ENCODE measurements at regions not wholly inside any gene's neighbourhood (a gene's known extent, or its start where the extent isn't known, plus 50 kb on each side); places are given as distances from the start of the nearest gene placed in this dataset.
"Not testable (repeated sequence)": the region's sequence is repeated elsewhere in the genome, so short reads cannot be mapped to it uniquely, and the experiment has no call there.

- no peaks in the 10 kb centered on the region for H3K4me1 Mint-ChIP-seq (ENCODE audit: low read depth, unreplicated experiment)
Observed at GRCh38 chr5:174918655-174919054, 194.3 kb downstream of the MSX2 start.

GRCh38 chr5:174917976-174918554, 193.7 kb downstream of the MSX2 start:
- POLR2A ChIA-PET = no interaction called here
- intact Hi-C loops (cut with micrococcal nuclease; ENCODE audit: unreplicated experiment) = no loop called here
- Mint-ChIP-seq H3K27ac (ENCODE audit: unreplicated experiment) (no peak overlapping the region), H3K4me3 (ENCODE audit: unreplicated experiment) (no peak overlapping the region), H3K4me1 (ENCODE audit: low read depth, unreplicated experiment) (no peaks in the 10 kb centered on the region), H3K27me3 (ENCODE audit: insufficient read depth, unreplicated experiment) (peaks cover 10% of the 10 kb centered on the region), H3K36me3 (ENCODE audit: insufficient read depth, unreplicated experiment) (no peaks in the 10 kb centered on the region), H3K9me3 (ENCODE audit: unreplicated experiment) (no peaks in the 10 kb centered on the region)
- CTCF ChIA-PET = no interaction called here
- H3K4me1 ChIP-seq = no peaks in the 10 kb centered on the region
- H3K9me3 ChIP-seq = no peaks in the 10 kb centered on the region
- no peak for TF ChIP-seq CTCF (IDR thresholded peaks at IDR 0.05; ENCODE audit: insufficient read depth in 1 of 2, low read depth in 1 of 2, low read length in 1 of 2, severe bottlenecking in 1 of 2, unreplicated experiment in 1 of 2)
- H3K4me3 ChIP-seq (ENCODE audit: low read depth, low read length) = no peak overlapping the region
- no peaks in the 10 kb centered on the region; the same call in 1 of the 2 replicates for H3K27me3 ChIP-seq (replicated peaks; ENCODE audit: control insufficient read depth, insufficient read depth, low read length)
- H3K36me3 ChIP-seq (ENCODE audit: control insufficient read depth, insufficient read depth, low read length) = no peaks in the 10 kb centered on the region
- BruUV-seq (replicated peaks) = no TSS peak
- no peak for DNase-seq

More at GRCh38 chr5:174918655-174919054, 194.3 kb downstream of the MSX2 start:
- H3K36me3 ChIP-seq (ENCODE audit: control insufficient read depth, insufficient read depth, low read length) = no peaks in the 10 kb centered on the region
- no peak for DNase-seq
- Mint-ChIP-seq H3K27ac (ENCODE audit: unreplicated experiment) (no peak overlapping the region), H3K36me3 (ENCODE audit: insufficient read depth, unreplicated experiment) (no peaks in the 10 kb centered on the region), H3K27me3 (ENCODE audit: insufficient read depth, unreplicated experiment) (peaks cover 12% of the 10 kb centered on the region), H3K9me3 (ENCODE audit: unreplicated experiment) (no peaks in the 10 kb centered on the region), H3K4me3 (ENCODE audit: unreplicated experiment) (no peak overlapping the region)
- ChIA-PET CTCF (no interaction called here), POLR2A (no interaction called here)
- H3K4me1 ChIP-seq = no peaks in the 10 kb centered on the region
- H3K9me3 ChIP-seq = no peaks in the 10 kb centered on the region
- no peak overlapping the region for H3K4me3 ChIP-seq (ENCODE audit: low read depth, low read length)
- no peaks in the 10 kb centered on the region for H3K27me3 ChIP-seq (replicated peaks; ENCODE audit: control insufficient read depth, insufficient read depth, low read length)
- intact Hi-C loops (cut with micrococcal nuclease; ENCODE audit: unreplicated experiment) = no loop called here
- no TSS peak for BruUV-seq (replicated peaks)
- no peak for TF ChIP-seq CTCF (IDR thresholded peaks at IDR 0.05; ENCODE audit: insufficient read depth in 1 of 2, low read depth in 1 of 2, low read length in 1 of 2, severe bottlenecking in 1 of 2, unreplicated experiment in 1 of 2)

DNA sequence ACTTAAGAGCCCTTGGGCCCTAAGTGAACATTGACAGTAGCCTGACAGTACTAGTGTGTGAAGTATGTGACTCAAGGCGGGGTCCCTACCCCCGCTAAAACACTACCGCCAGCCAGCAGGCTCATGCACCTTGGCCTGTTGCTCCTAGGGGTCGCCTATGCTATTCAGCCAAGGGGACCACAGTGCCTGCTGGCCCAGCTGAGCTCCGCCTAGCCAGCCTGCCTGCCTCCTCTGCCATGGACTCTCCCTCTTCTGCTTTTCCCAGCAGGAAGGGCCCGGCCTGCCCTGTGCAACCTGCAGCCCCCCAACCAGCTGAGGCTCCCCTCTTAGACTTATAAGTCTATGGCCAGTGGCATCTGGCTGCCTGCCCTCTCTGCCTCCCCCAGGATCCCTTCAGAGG, 193.1 kb downstream of the MSX2 start:
- H3K27me3 ChIP-seq (replicated peaks; ENCODE audit: control insufficient read depth, insufficient read depth, low read length); H3K9me3 ChIP-seq; H3K4me3 ChIP-seq (ENCODE audit: low read depth, low read length); H3K4me1 Mint-ChIP-seq (ENCODE audit: low read depth, unreplicated experiment); BruUV-seq (replicated peaks); H3K36me3 Mint-ChIP-seq (ENCODE audit: insufficient read depth, unreplicated experiment); H3K9me3 Mint-ChIP-seq (ENCODE audit: unreplicated experiment); intact Hi-C loops (cut with micrococcal nuclease; ENCODE audit: unreplicated experiment); CTCF ChIA-PET; POLR2A ChIA-PET; H3K4me3 Mint-ChIP-seq (ENCODE audit: unreplicated experiment); H3K36me3 ChIP-seq (ENCODE audit: control insufficient read depth, insufficient read depth, low read length); H3K4me1 ChIP-seq; DNase-seq; H3K27ac Mint-ChIP-seq (ENCODE audit: unreplicated experiment): not testable (repeated sequence)
- H3K27me3 Mint-ChIP-seq (ENCODE audit: insufficient read depth, unreplicated experiment) = peaks cover 10% of the 10 kb centered on the region

- H3K27me3 ChIP-seq (replicated peaks; ENCODE audit: control insufficient read depth, insufficient read depth, low read length); DNase-seq; H3K27ac Mint-ChIP-seq (ENCODE audit: unreplicated experiment); H3K4me1 Mint-ChIP-seq (ENCODE audit: low read depth, unreplicated experiment); H3K9me3 Mint-ChIP-seq (ENCODE audit: unreplicated experiment); H3K36me3 ChIP-seq (ENCODE audit: control insufficient read depth, insufficient read depth, low read length); H3K36me3 Mint-ChIP-seq (ENCODE audit: insufficient read depth, unreplicated experiment); H3K4me1 ChIP-seq; H3K4me3 Mint-ChIP-seq (ENCODE audit: unreplicated experiment); POLR2A ChIA-PET; H3K4me3 ChIP-seq (ENCODE audit: low read depth, low read length); intact Hi-C loops (cut with micrococcal nuclease; ENCODE audit: unreplicated experiment); H3K9me3 ChIP-seq; BruUV-seq (replicated peaks): not testable (repeated sequence)
- CTCF ChIA-PET = interaction anchor here (0.6 kb wide), 1 partner anchor 50 kb away, joined by 3 read pairs; no protein-coding TSS in a partner anchor
- peaks cover 10% of the 10 kb centered on the region for H3K27me3 Mint-ChIP-seq (ENCODE audit: insufficient read depth, unreplicated experiment)
Observed at GRCh38 chr5:174916924-174917323, 192.5 kb downstream of the MSX2 start.
